ENCODE measurements at regions not wholly inside any gene's neighbourhood (a gene's known extent, or its start where the extent isn't known, plus 50 kb on each side); places are given as distances from the start of the nearest gene placed in this dataset.

DNA sequence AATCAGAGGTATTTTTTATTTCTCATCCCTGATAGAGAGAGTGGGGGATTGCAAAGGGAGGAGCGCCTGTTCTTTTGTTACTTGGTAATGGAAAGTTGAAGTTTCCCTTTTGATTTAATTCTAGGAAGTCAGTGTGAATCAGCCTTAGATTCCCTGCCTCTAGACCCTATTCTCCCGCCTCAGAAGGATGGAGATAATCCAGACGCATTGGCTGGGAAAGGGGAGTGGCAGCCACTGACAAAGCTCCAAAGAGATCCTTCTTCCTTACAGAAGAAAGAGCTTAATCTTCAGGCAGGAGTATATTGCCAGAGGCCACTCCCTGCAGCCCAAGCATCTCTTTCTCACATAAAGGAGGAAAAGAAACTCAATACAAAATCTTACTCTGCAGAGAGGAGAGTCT is 122.3 kb upstream of the GALNT17 start:
- DNase-seq (no peak), ATAC-seq (no peak)
- Histone ChIP-seq H3K27ac (no peak overlapping the region), H3K36me3 (no peaks in the 10 kb centered on the region), H3K27me3 (no peaks in the 10 kb centered on the region), H3K4me1 (no peaks in the 10 kb centered on the region), H3K9me3 (peaks cover 0 to 1% of the 10 kb centered on the region in 2 donors), H3K4me3 (no peak overlapping the region)
- intact Hi-C loops (cut with DNase I), result no loop called here
- TF ChIP-seq, protein P1, sequence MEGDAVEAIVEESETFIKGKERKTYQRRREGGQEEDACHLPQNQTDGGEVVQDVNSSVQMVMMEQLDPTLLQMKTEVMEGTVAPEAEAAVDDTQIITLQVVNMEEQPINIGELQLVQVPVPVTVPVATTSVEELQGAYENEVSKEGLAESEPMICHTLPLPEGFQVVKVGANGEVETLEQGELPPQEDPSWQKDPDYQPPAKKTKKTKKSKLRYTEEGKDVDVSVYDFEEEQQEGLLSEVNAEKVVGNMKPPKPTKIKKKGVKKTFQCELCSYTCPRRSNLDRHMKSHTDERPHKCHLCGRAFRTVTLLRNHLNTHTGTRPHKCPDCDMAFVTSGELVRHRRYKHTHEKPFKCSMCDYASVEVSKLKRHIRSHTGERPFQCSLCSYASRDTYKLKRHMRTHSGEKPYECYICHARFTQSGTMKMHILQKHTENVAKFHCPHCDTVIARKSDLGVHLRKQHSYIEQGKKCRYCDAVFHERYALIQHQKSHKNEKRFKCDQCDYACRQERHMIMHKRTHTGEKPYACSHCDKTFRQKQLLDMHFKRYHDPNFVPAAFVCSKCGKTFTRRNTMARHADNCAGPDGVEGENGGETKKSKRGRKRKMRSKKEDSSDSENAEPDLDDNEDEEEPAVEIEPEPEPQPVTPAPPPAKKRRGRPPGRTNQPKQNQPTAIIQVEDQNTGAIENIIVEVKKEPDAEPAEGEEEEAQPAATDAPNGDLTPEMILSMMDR (IDR thresholded peaks at IDR 0.05), result no peak

DNA sequence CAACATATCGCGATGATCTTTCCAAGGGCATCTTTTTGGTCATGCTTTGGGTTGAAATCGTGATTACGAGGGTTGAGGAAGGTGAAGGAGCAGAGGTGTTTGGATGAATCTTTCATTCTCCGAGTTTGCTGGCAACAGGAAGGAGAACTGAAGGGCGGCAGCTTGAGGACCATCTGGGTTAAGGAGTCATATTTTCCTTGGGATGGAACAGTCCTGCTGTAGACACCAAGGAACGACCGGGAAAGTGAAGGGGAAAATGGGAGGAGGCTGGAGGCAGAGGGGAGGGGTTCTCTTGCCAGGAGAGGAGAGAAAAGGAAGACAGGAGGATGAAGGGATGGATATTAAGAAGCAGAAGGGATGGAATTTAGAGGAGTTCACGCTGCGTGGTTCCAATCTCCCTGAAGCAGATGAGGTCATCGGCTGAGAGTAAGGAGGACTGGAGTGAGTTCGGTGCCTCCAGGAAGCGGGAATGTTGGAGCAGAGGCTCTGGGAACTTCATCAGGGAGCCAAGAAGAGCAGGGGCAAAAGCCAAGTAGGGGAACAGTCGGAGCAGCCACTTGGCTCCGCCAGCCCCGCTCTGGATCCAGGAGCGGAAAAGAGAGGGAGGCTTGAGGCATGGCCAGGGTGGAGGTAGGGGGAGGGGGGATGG is 116.6 kb upstream of the GALNT17 start:
- ATAC-seq, result peak; percentile 39
- intact Hi-C loops (cut with DNase I), result no loop called here
- TF ChIP-seq, protein P1 (IDR thresholded peaks at IDR 0.05), result no peak
- Histone ChIP-seq H3K27ac (no peak overlapping the region), H3K4me3 (no peak overlapping the region), H3K9me3 (peaks cover 0 to 10% of the 10 kb centered on the region in 2 donors), H3K36me3 (no peaks in the 10 kb centered on the region), H3K27me3 (no peaks in the 10 kb centered on the region), H3K4me1 (no peaks in the 10 kb centered on the region)
- DNase-seq, result peak in 2 of 4 donors; percentile 18 to 32

DNA sequence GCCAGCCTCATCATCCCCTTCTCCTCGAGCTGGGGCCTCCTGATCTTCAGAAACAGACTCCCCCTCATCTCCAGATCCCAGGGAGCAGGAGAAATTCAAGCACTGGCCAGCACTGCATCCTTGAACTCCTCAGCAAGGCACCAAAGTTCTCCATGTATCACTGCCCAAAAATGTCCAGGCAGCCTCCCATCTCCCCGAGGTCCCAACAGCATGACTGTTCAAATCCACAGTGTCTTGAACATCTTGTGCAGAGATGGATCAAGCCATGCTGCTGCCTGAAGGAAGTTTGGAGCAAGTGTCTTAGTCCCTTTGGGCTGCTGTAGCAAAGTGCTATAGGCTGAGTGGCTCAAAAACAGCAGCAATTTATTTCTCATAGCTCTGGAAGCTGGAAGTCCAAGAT is 115.5 kb upstream of the GALNT17 start:
- TF ChIP-seq, protein P1 (IDR thresholded peaks at IDR 0.05), result no peak
- H3K27ac ChIP-seq, result no peak overlapping the region
- H3K36me3 ChIP-seq, result no peaks in the 10 kb centered on the region
- H3K9me3 ChIP-seq, result peaks cover 0 to 10% of the 10 kb centered on the region in 2 donors
- no peak overlapping the region for H3K4me3 ChIP-seq
- intact Hi-C loops (cut with DNase I), result no loop called here
- ATAC-seq, result no peak
- no peaks in the 10 kb centered on the region for H3K4me1 ChIP-seq
- no peaks in the 10 kb centered on the region for H3K27me3 ChIP-seq
- no peak for DNase-seq

DNA sequence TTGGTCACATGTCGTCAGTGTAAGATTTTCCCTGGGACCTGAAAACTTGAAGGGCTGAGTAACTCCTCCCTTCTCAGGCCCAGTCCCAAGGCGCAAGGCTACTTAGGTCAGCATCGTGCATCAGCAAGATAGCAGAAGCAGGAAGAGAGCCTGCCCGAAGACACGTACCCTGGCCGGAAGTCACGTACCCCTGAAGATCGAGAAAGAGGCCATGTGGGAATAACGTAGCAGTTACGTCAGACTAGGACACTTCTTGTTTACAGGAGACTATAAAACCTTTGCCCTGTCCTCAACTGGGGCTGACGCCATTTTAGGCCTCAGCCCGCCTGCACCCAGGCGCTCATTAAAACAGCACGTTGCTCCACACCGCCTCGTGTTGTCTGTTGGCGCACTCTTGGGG is 114.3 kb upstream of the GALNT17 start:
- Histone ChIP-seq H3K27ac (no peak overlapping the region), H3K9me3 (peaks cover 0 to 10% of the 10 kb centered on the region in 2 donors), H3K4me3 (no peak overlapping the region), H3K36me3 (no peaks in the 10 kb centered on the region), H3K4me1 (no peaks in the 10 kb centered on the region), H3K27me3 (no peaks in the 10 kb centered on the region)
- intact Hi-C loops (cut with DNase I), result no loop called here
- TF ChIP-seq, protein P1 (IDR thresholded peaks at IDR 0.05), result no peak
- ATAC-seq (no peak), DNase-seq (no peak)

DNA sequence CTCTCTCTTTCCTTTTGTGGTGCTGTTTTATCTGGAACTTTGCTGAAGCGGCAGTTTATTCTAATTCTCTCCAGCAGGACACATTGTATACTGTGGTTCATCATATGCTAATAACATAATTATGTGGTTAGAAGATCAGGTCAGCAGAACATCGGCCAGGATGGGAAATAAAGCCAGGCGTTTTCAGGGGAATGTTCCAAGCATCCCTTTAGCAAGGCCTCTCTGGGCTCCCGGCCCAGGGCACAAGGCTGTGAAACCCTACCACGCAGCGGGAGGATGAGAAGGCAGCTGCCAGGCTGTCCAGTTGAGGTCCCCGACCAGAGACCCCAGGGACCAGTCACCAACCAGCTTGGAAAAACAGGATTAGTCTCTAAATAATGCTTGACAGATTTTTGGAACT is 112.2 kb upstream of the GALNT17 start:
- intact Hi-C loops (cut with DNase I), result no loop called here
- no peak overlapping the region for H3K27ac ChIP-seq
- no peaks in the 10 kb centered on the region for H3K4me1 ChIP-seq
- peaks cover 0 to 13% of the 10 kb centered on the region in 2 donors for H3K9me3 ChIP-seq
- no peaks in the 10 kb centered on the region for H3K36me3 ChIP-seq
- TF ChIP-seq, protein P1 (IDR thresholded peaks at IDR 0.05), result no peak
- ATAC-seq (peak; percentile 64), DNase-seq (peak; percentile 51 to 85 (median 72))
- no peak overlapping the region for H3K4me3 ChIP-seq
- no peaks in the 10 kb centered on the region for H3K27me3 ChIP-seq
